Neural crest cell (in vitro differentiated cells): ENCODE measurements at regions not wholly inside any gene's neighbourhood (a gene's known extent, or its start where the extent isn't known, plus 50 kb on each side); places are given as distances from the start of the nearest gene placed in this dataset.

ENCODE experiments used
- DNase-seq: peaks from one replicate; pipeline ENCODE4 v3.0.0; 2021; ENCODE audit warnings: low read depth, mixed read lengths, low spot score
- H3K27ac Mint-ChIP-seq: one replicate; pipeline ENCODE4 v1.8.0; 2021; ENCODE audit warnings: mild to moderate bottlenecking, mixed read lengths; ENCODE audit not compliant: unreplicated experiment
- H3K27me3 Mint-ChIP-seq: 2 replicates; pipeline ENCODE4 v1.8.0; 2021; ENCODE audit warnings: low read depth, mild to moderate bottlenecking, mixed read lengths
- H3K36me3 Mint-ChIP-seq: 2 replicates; pipeline ENCODE4 v1.8.0; 2021; ENCODE audit warnings: low read depth, mild to moderate bottlenecking, mixed read lengths
- H3K4me1 Mint-ChIP-seq: 2 replicates; pipeline ENCODE4 v1.8.0; 2021; ENCODE audit warnings: mixed read lengths
- H3K4me3 Mint-ChIP-seq: one replicate; pipeline ENCODE4 v1.8.0; 2021; ENCODE audit warnings: mild to moderate bottlenecking, mixed read lengths
- H3K9me3 Mint-ChIP-seq: 2 replicates; pipeline ENCODE4 v1.8.0; 2021; ENCODE audit warnings: mixed read lengths
- TF ChIP-seq, protein P1 (sequence below): fragments of 200-600 bp; sonication (generic); conservative IDR thresholded peaks from 2 replicates; pipeline ENCODE4 v1.5.0; 2021; ENCODE audit warnings: antibody characterized with exemption, mild to moderate bottlenecking

DNA sequence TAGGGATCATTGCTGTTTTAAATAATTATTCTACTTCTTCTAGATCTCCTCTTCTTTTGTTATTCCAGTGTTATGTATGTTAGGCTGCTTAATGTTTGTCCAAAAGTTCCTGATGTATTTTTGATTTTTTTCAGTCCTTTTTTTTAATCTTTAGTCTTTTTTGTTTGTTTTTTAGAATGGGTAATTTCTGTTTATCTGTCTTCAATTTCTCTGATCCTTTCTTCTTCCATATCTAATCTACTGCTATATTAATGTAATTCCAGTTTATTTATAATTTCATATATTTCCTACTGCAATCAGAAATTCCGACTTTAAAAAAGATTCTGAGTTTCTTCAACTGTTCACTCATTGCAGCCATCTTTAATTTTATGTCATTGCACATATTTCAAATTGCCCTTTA, 452.8 kb upstream of the POT1 start:
- H3K27me3 Mint-ChIP-seq, result no peaks in the 10 kb centered on the region
- H3K27ac Mint-ChIP-seq, result no peak overlapping the region
- H3K4me1 Mint-ChIP-seq, result no peaks in the 10 kb centered on the region
- peaks cover 4% of the 10 kb centered on the region for H3K9me3 Mint-ChIP-seq
- TF ChIP-seq, protein P1, sequence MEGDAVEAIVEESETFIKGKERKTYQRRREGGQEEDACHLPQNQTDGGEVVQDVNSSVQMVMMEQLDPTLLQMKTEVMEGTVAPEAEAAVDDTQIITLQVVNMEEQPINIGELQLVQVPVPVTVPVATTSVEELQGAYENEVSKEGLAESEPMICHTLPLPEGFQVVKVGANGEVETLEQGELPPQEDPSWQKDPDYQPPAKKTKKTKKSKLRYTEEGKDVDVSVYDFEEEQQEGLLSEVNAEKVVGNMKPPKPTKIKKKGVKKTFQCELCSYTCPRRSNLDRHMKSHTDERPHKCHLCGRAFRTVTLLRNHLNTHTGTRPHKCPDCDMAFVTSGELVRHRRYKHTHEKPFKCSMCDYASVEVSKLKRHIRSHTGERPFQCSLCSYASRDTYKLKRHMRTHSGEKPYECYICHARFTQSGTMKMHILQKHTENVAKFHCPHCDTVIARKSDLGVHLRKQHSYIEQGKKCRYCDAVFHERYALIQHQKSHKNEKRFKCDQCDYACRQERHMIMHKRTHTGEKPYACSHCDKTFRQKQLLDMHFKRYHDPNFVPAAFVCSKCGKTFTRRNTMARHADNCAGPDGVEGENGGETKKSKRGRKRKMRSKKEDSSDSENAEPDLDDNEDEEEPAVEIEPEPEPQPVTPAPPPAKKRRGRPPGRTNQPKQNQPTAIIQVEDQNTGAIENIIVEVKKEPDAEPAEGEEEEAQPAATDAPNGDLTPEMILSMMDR, result no peak
- no peak for DNase-seq
- H3K4me3 Mint-ChIP-seq, result no peak overlapping the region
- no peaks in the 10 kb centered on the region for H3K36me3 Mint-ChIP-seq

DNA sequence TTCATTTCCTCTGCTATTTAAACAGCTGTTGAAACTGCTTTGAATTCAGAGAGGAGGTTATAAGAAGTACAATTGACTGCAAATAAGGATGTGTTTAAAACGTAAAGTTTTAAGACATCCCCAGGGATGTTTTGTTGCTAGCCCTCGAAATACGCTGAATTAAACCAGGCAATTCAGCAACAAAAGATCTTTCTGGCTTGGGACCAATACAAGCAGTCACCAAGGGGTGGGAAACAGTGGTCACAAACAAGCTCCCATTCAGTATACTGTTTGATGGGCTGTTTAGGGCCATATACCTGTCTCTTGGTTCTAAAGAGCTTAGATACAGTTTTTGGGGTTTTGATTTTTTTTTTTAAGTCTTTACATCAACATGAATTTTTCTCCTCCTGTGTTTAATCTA, 446.3 kb upstream of the POT1 start:
- no peaks in the 10 kb centered on the region for H3K36me3 Mint-ChIP-seq
- H3K4me1 Mint-ChIP-seq, result no peaks in the 10 kb centered on the region
- no peaks in the 10 kb centered on the region for H3K9me3 Mint-ChIP-seq
- no peak for DNase-seq
- no peaks in the 10 kb centered on the region for H3K27me3 Mint-ChIP-seq
- H3K4me3 Mint-ChIP-seq, result no peak overlapping the region
- no peak overlapping the region for H3K27ac Mint-ChIP-seq
- TF ChIP-seq, protein P1, result no peak

DNA sequence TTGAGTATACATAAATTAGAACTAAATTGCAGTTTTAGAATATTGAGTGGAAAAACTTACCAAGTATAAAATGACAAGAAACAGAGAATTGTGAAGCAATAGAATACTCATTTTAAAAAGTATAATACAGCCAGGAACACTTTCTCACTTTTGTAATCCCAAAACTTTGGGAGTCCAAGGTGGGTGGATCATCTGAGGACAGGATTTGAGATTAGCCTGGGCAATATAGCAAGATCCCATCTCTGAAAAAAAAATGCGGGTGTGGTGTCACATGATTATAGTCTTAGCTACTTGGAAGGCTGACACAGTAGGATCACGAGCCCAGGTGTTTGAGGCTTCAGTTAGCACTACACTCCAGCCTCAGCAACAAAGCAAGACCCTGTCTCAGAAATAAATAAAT, 440.9 kb upstream of the POT1 start:
- no peak overlapping the region for H3K27ac Mint-ChIP-seq
- H3K9me3 Mint-ChIP-seq, result no peaks in the 10 kb centered on the region
- H3K27me3 Mint-ChIP-seq, result no peaks in the 10 kb centered on the region
- no peak for DNase-seq
- no peaks in the 10 kb centered on the region for H3K4me1 Mint-ChIP-seq
- TF ChIP-seq, protein P1, result no peak
- H3K36me3 Mint-ChIP-seq, result no peaks in the 10 kb centered on the region
- H3K4me3 Mint-ChIP-seq, result no peak overlapping the region

DNA sequence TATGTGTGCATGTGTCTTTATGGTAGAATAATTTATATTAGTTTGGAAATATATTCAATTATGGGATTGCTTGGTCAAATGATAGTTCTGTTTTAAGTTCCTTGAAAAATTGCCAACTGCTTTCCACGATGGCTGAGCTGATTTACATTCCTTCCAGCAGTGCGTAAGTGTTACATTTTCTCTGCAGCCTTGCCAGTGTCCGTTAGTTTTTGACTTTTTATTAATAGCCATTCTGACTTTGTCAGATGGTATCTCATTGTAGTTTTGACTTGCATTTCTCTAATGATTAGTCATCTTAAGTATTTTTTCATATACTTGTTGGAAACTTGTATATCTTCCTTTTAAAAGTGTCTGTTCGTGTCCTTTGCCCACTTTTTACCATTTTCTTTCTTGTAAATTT, 434.2 kb upstream of the POT1 start:
- Mint-ChIP-seq H3K27ac (no peak overlapping the region), H3K4me1 (no peaks in the 10 kb centered on the region), H3K36me3 (no peaks in the 10 kb centered on the region), H3K9me3 (no peaks in the 10 kb centered on the region), H3K4me3 (no peak overlapping the region), H3K27me3 (no peaks in the 10 kb centered on the region)
- DNase-seq, result no peak
- TF ChIP-seq, protein P1, result no peak

DNA sequence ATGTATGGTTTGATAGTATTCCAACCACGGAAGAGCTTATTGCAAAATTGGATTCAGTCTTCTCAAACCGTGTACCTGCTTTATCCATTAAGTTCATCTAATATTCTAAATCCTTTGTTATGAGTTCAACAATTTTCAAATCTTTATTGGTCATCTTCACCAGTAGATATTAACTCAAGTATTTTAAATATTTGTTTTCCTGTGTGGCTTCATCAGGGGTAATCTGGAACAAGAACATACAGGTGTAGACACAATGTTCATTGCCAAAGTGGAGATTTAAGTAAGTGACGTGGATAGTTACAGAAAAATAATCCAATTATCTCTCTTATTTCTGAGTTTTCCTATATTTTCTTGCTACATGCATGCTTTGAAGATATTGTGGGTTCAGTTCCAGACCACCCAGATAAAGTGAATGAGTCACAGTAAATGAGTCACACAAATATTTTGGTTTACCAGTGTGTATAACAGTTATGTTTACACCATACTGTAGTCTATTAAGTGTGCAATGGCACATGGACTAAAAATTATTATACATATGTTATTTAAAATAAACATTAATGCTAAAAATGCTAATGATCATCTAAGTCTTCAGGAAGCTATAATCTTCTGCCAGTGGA, 429.0 kb upstream of the POT1 start:
- no peaks in the 10 kb centered on the region for H3K36me3 Mint-ChIP-seq
- H3K9me3 Mint-ChIP-seq, result no peaks in the 10 kb centered on the region
- TF ChIP-seq, protein P1, result no peak
- no peak for DNase-seq
- H3K4me1 Mint-ChIP-seq, result no peaks in the 10 kb centered on the region
- no peak overlapping the region for H3K4me3 Mint-ChIP-seq
- H3K27me3 Mint-ChIP-seq, result no peaks in the 10 kb centered on the region
- no peak overlapping the region for H3K27ac Mint-ChIP-seq
